ENCODE measurements at regions not wholly inside any gene's neighbourhood (a gene's known extent, or its start where the extent isn't known, plus 50 kb on each side); places are given as distances from the start of the nearest gene placed in this dataset.

GRCh38 chr5:26681861-26682260 lies 356.5 kb downstream of the CDH9 start:
- no peak for TF ChIP-seq CTCF (IDR thresholded peaks at IDR 0.05)
- TF ChIP-seq POLR2A (IDR thresholded peaks at IDR 0.05) = no peak
